RKO (cell line): ENCODE measurements at regions not wholly inside any gene's neighbourhood (a gene's known extent, or its start where the extent isn't known, plus 50 kb on each side); places are given as distances from the start of the nearest gene placed in this dataset.
"Not testable (repeated sequence)": the region's sequence is repeated elsewhere in the genome, so short reads cannot be mapped to it uniquely, and the experiment has no call there.

ENCODE experiments used
- DNase-seq: peaks from one replicate; pipeline ENCODE4 v3.0.0-alpha.2; 2016; ENCODE audit warnings: low spot score

DNA sequence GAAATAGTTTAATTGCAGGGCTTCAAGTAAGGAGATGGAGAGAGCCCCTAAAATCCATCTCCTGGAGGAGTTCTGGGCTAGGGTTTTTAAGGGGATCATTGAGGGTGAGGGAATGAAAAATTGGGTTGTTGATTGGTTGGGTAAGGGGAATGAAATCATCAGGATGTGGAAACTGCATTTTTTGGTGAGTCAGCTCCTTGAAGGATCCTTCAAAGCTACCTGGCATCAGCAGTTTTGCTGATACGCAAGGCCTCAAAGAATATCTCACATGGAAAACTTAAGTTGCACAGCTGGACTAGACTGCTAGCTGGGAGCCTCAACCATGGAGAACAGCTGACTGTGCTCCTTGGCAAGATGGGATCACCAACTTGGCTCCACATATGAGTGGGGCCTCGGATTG lies 136.7 kb downstream of the FGF10 start:
- no peak for DNase-seq

DNA sequence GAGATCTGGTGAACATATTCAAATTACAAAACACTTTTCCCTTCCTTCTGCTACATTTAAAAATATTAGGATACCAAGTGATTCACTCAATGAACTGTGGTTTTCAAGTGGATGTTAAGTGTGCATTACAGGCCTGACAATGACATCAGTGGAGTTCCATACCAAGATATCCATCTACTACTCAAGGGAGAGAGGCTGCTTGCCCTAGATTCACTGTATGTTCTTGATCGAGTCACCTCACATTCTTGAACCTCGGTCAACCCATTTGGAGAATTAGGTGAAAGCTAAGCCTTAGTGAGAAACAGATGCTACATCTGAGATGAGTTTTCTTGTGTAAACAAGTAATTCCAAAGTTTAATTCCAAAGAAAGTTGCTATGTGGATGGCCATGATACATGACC lies 142.2 kb downstream of the FGF10 start:
- DNase-seq: no peak

- DNase-seq: no peak
These were observed 143.3 kb downstream of the FGF10 start for GRCh38 chr5:44245935-44246334.

DNA sequence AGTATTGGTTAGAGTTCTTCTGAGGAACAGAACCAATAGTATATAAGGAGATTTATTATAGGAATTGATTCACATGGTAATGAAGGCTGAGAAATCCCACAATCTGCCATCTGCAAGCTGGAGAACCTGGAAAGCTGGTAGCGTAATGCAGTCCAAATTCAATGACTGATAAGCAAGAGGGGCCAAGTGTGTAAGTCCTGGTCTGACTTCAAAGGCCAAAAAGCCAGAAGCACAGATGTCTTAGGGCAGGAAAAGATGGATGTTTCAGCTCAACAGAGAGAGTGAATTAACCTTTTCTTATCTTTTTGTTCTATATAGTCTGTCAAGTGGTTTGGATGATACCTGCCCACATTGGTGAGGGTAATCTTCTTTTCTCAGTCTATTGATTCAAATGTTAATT lies 146.4 kb downstream of the FGF10 start:
- DNase-seq: no peak

DNA sequence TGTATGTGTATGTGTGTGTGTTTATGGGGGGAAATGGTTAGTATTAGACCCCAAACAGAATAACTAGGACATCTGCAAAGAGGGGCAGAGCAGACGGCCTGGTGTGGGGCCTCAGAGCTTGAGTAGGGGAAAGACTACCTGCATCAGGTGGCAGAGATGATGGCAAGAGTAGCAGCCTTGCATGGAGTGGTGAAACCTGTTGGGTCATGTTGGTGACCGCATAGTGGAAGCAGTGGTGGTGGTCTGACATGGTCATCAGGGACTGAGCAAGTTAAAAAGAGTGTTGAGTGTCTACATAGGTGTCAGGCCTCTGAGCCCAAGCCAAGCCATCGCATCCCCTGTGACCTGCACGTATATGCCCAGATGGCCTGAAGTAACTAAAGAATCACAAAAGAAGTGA lies 153.2 kb downstream of the FGF10 start:
- DNase-seq: no peak

DNA sequence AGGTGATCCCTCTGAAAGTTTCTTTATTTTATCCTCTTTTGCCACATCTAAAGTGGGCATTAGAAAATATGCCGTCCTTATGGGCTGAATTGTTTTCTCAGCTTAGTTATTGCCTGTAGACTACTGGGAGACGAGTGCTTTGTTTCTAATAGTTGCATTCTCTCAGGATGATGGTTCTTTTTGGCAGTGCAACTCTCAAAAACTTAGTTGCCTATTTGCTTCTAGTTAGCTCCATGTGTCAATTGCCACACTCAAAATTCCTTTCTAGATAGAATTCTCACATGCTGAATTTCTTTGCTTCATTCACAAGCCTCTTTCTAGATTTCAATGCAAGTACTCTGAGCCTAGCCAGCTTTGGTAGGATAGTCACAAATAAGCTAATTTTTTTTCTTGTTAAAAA lies 155.5 kb downstream of the FGF10 start:
- no peak for DNase-seq

DNA sequence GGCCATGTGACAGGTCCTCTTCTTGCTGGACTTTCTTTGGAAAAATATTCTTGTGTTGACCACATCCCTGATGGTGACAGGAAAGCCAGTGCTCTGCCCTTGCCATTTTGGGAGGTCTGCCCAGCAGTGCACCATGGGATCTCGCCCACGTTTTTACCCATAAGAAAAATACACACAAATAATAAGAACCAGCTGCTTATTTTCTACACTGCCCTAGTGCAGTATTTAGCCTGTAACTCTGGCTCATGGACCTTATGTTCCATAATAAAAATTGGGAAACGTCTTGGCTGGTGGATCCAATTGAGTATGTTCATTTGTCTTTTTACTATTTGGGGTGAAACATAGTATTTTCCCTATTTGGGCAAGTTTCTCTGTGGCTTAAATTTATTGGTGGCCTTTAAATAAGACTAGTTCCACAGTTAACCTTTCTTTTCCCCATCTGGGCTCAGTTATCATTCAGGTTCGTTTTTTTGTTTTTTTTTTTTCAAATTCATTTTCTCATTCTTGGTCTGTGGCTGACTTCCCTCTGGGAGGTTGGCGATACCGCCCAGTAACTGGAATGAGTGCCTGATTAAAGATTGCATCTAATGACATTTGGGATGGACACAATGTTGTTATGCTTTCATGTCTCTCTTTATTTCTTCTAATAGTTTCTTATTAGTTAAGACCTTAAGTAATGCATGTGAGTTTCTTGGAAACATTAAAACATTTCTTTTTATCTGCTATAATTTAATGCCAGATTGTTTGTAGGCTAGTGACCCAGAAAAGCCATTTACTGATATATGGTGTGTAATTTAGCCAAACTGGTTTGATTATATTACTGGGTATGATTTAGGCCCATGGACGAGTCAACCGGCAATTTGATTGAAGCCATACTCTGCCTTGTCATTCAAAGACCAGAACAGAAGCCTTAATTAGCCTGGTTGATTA lies 163.7 kb downstream of the FGF10 start:
- DNase-seq: no peak

GRCh38 chr5:44199408-44199807 lies 189.8 kb downstream of the FGF10 start:
- no peak for DNase-seq

GRCh38 chr5:44189255-44189654 lies 200.0 kb downstream of the FGF10 start:
- DNase-seq: no peak

- no peak for DNase-seq
These were observed 201.2 kb downstream of the FGF10 start for GRCh38 chr5:44187973-44188372.

- no peak for DNase-seq
These were observed 205.5 kb downstream of the FGF10 start for GRCh38 chr5:44183753-44184152.

DNA sequence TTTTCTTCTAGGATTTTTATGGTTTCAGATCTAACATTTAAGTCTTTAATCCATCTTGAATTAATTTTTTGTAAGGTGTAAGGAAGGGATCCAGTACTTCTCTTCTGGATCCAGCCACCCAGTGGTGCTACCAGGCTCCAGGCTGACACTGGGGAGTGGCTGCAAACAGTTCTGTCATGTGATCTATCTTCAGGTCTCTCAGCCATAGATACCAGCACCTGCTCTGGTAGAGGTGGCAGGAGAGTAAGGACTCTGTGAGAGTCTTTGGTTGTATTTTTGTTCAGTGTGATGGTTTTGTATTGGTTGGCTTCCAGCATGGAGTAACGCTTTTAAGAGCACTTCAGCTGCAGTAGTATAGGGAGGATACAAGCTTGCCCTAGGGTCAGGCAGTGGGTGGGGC lies 205.9 kb downstream of the FGF10 start:
- no peak for DNase-seq

GRCh38 chr5:44178414-44178813 lies 210.8 kb downstream of the FGF10 start:
- DNase-seq: no peak

DNA sequence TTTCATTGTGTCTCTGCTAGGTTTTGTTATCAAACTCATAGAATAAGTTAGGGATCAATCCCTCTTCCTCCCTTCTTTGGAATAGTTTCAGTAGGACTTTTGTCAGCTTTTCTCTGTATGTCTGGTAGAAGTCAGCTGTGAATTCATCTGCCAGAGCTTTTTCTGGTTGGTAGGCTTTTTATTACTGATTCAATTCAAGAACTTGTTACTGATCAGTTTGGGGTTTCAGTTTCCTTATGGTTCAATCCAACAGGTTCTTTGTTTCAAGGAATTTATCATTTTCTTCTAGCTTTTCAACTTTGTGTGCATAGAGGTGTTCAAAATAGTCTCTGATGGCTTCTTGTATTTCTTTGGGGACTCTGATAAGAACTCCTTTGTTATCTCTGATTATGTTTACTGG lies 221.7 kb downstream of the FGF10 start:
- DNase-seq: no peak

- DNase-seq: no peak
These were observed 228.9 kb downstream of the FGF10 start for GRCh38 chr5:44160369-44160768.

DNA sequence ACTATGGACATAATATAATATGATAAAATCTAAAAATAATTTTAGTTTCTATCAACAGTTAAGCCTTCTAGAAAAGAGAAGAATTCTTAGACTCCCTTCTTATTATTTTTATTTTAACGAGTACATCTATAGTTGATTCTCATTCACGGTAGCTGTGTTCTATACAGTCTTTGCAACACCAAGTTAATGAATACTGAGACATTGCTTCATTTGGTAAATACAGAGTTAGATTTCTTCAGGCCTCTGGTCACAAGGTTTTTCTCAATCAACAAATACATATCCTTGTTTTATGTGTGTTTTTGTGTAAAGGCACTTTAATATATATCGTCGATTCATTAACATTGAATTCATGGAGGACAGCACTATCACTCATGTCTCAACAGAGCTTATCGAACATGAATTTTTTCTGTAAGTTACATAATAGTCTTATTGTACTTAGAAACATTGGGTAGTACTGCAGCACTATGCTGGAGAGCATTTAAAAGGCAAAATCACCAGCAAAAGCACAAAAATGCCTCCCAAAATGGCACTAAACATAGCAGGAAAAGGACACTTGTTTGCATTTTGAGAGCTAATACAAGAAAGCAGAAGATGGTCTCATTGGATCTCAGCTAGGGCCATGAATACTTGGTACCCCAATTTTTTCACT lies 239.0 kb downstream of the FGF10 start:
- no peak for DNase-seq

- not testable (repeated sequence) for DNase-seq
These were observed 271.3 kb downstream of the FGF10 start for GRCh38 chr5:44117947-44118346.

DNA sequence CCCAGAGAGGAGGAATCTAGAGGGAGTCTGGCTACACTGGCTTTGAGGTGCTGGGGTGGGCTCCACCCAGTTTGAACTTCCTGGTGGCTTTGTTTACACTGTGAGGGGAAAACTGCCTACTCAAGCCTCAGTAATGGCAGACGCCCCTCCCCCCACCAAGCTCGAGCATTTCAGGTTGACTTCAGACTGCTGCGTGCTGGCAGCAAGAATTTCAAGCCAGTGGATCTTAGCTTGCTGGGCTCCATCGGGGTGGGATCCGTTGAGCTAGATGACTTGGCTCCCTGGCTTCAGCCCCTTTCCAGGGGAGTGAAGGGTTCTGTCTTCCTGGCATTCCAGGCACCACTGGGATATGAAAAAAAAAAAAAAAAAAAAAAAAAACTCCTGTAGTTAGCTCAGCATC lies 281.0 kb downstream of the FGF10 start:
- not testable (repeated sequence) for DNase-seq

- no peak for DNase-seq
These were observed 289.6 kb downstream of the FGF10 start for GRCh38 chr5:44099643-44100042.

DNA sequence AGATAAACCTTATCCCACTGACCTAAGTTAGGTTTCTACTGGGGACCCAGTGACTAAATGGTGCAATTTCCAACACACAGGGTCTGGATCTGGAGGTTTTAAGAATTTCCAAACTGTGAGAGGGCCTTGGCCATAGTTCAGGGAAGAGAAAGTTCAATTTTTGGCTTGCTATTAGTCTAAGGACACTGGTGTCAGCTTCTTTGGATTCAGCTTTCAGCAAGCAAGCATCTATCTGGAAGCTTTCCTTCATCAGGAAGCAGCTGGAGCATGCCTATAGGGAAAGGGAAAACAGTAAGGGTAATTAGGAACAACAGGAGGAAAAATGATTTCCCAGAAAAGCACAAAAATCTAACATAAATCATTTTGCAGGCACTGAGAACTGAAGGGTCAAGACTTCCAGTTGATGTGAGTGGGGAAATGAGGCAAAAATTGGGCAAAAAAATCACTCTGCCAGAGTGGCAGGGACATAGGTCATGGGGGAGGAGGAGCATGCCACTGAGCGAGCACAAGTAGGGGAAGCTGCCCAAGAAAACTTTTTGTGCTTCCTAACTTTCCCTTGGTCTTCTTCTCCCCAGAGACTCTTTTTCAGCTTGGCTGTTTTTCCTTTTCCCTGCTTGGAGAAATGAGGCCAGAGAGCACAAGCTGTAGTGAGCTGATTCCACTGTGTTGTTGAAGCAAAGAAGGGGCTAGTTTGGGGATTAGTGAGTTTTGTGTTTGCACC lies 299.6 kb downstream of the FGF10 start:
- DNase-seq: no peak

DNA sequence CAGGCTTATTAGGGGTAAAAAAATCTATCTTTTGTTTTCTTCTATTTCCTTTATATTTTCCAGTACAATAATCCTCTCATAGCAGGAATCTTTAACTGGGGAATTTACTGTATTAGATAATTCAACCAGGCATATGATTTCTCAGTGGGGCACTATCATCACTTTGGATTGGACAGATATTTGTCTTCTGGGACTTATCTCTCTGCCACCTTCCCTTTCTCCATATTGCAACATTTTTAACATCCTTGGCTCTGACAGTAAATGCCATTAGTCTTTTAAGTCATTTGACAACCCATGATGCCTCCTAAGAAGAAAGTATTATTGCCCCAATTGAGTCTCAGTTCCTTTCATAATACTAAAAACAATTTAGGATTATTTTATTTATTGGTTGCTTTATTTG lies 304.1 kb downstream of the FGF10 start:
- no peak for DNase-seq

GRCh38 chr5:44074547-44074946 lies 314.7 kb downstream of the FGF10 start:
- DNase-seq: not testable (repeated sequence)

GRCh38 chr5:44051591-44051990 lies 337.6 kb downstream of the FGF10 start:
- peak; percentile 23 for DNase-seq
